GM23338 (cell line): ENCODE measurements at regions not wholly inside any gene's neighbourhood (a gene's known extent, or its start where the extent isn't known, plus 50 kb on each side); places are given as distances from the start of the nearest gene placed in this dataset.

Experiments
- ATAC-seq: fragments of 200-7000 bp; cut with Tn5 transposase; 3 replicates; pipeline ENCODE4 v1.9.1; 2020
- DNase-seq: peaks from one replicate; pipeline ENCODE4 v3.0.0-alpha.2; 2015; ENCODE audit warnings: low spot score
- H2AFZ ChIP-seq: fragments of 200-600 bp; sonication (generic); 2 replicates; pipeline ENCODE4 v1.8.0; 2016; ENCODE audit warnings: antibody characterized with exemption, mild to moderate bottlenecking, moderate library complexity
- H3F3A ChIP-seq: fragments of 200-600 bp; sonication (generic); replicated peaks from 2 replicates; pipeline ENCODE4 v1.8.0; 2017; ENCODE audit warnings: antibody characterized with exemption, mixed run types, low read depth
- H3K27ac ChIP-seq: fragments of 200-600 bp; sonication (generic); 2 replicates; pipeline ENCODE4 v1.6.1; 2016; ENCODE audit warnings: low read depth
- H3K27me3 ChIP-seq: fragments of 200-600 bp; sonication (generic); 2 replicates; pipeline ENCODE4 v1.8.0; 2016; ENCODE audit warnings: mild to moderate bottlenecking, mixed run types, moderate library complexity; ENCODE audit not compliant: insufficient read depth
- H3K36me3 ChIP-seq: fragments of 200-600 bp; sonication (generic); 2 replicates; pipeline ENCODE4 v1.8.0; 2016; ENCODE audit warnings: mild to moderate bottlenecking; ENCODE audit not compliant: insufficient read depth
- H3K4me1 ChIP-seq: fragments of 200-600 bp; sonication (generic); 2 replicates; pipeline ENCODE4 v1.8.0; 2016; ENCODE audit warnings: mild to moderate bottlenecking, moderate library complexity; ENCODE audit not compliant: insufficient read depth
- H3K4me2 ChIP-seq: fragments of 200-600 bp; sonication (generic); 2 replicates; pipeline ENCODE4 v1.7.1; 2017; ENCODE audit warnings: mixed run types
- H3K4me3 ChIP-seq: fragments of 200-600 bp; sonication (generic); 2 replicates; pipeline ENCODE4 v1.6.1; 2016; ENCODE audit warnings: mixed run types
- H3K79me2 ChIP-seq: fragments of 200-600 bp; sonication (generic); replicated peaks from 2 replicates; pipeline ENCODE4 v1.8.0; 2017; ENCODE audit warnings: mild to moderate bottlenecking; ENCODE audit not compliant: insufficient read depth
- H3K9me2 ChIP-seq: fragments of 200-600 bp; sonication (generic); 2 replicates; pipeline ENCODE4 v1.8.0; 2017; ENCODE audit not compliant: insufficient read depth
- H4K20me1 ChIP-seq: fragments of 200-600 bp; sonication (generic); replicated peaks from 2 replicates; pipeline ENCODE4 v1.8.0; 2017; ENCODE audit warnings: mild to moderate bottlenecking; ENCODE audit not compliant: insufficient read depth
- H3K27ac Mint-ChIP-seq: 2 replicates; pipeline ENCODE4 v1.8.0; 2020; ENCODE audit warnings: inconsistent platforms, mild to moderate bottlenecking, moderate library complexity, mixed read lengths
- H3K27me3 Mint-ChIP-seq: 3 replicates; pipeline ENCODE4 v1.8.0; 2022; ENCODE audit warnings: low read depth, mild to moderate bottlenecking, moderate library complexity, mixed read lengths, inconsistent platforms; ENCODE audit not compliant: insufficient read depth, poor library complexity
- H3K36me3 Mint-ChIP-seq: 3 replicates; pipeline ENCODE4 v1.8.0; 2021; ENCODE audit warnings: low read depth, mild to moderate bottlenecking, inconsistent platforms, moderate library complexity, mixed read lengths
- H3K4me1 Mint-ChIP-seq: 3 replicates; pipeline ENCODE4 v1.8.0; 2020; ENCODE audit warnings: mild to moderate bottlenecking, inconsistent platforms, mixed read lengths
- H3K4me3 Mint-ChIP-seq: 3 replicates; pipeline ENCODE4 v1.8.0; 2021; ENCODE audit warnings: moderate library complexity, mild to moderate bottlenecking, inconsistent platforms, mixed read lengths
- H3K9me3 Mint-ChIP-seq: 3 replicates; pipeline ENCODE4 v1.8.0; 2020; ENCODE audit warnings: moderate library complexity, mild to moderate bottlenecking, inconsistent platforms, mixed read lengths
- CREB1 ChIP-seq: fragments of 250-450 bp; sonication (Bioruptor Pico); IDR thresholded peaks from 2 replicates; pipeline ENCODE4 v1.5.0; 2020; ENCODE audit warnings: low read depth, mild to moderate bottlenecking, moderate library complexity
- EZH2phosphoT487 ChIP-seq: fragments of 200-600 bp; sonication (generic); IDR thresholded peaks from one replicate; pipeline ENCODE4 v1.8.1; 2018; ENCODE audit warnings: antibody characterized with exemption; ENCODE audit not compliant: unreplicated experiment
- JUNB ChIP-seq: IDR thresholded peaks from one replicate; pipeline ENCODE4 v1.6.1; 2016; ENCODE audit warnings: antibody characterized with exemption; ENCODE audit not compliant: unreplicated experiment
- NANOG ChIP-seq: IDR thresholded peaks from 2 replicates; pipeline ENCODE4 v1.6.1; 2016; ENCODE audit warnings: antibody characterized with exemption, borderline replicate concordance
- ZNF331 ChIP-seq: fragments of 250-450 bp; sonication (Bioruptor Pico); IDR thresholded peaks from 2 replicates; pipeline ENCODE4 v1.5.0; 2020; ENCODE audit warnings: low read depth, mild to moderate bottlenecking, moderate library complexity
- TF ChIP-seq, protein P1 (sequence below): IDR thresholded peaks from one replicate; pipeline ENCODE4 v1.6.1; 2018; ENCODE audit warnings: antibody characterized with exemption; ENCODE audit not compliant: unreplicated experiment
- TF ChIP-seq, protein P2 (sequence below), 2 experiments: fragments of 200-600 bp in 1 of 2; sonication (generic) in 1 of 2; conservative IDR thresholded peaks; 2 replicates each; pipeline versions ENCODE4 v1.5.1 to v1.6.1; 2016 to 2017; ENCODE audit warnings: antibody characterized with exemption in 2 of 2, low read depth in 2 of 2, mild to moderate bottlenecking in 2 of 2, moderate library complexity in 1 of 2

DNA sequence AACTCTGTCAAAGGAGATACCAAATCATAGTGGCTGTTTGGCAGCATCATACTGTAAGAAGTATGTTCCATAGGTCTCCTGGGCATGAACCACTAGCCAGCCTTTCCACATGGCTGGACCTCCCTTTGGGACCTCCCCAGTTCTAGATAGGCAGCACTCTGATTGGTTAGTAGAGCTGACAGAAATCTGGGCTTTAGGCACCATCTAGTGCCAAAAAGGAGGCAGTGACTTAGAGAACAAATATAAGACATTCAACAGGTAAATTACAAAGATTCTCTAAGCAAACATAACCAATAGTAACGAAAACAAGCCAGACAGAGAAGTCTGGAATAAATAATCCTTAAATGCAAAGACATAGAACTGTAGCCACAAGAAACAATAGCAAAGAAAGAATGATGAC is 148.0 kb upstream of the PDE3A start:
- peak; percentile 69 for DNase-seq
- peak; percentile 64 for ATAC-seq

DNA sequence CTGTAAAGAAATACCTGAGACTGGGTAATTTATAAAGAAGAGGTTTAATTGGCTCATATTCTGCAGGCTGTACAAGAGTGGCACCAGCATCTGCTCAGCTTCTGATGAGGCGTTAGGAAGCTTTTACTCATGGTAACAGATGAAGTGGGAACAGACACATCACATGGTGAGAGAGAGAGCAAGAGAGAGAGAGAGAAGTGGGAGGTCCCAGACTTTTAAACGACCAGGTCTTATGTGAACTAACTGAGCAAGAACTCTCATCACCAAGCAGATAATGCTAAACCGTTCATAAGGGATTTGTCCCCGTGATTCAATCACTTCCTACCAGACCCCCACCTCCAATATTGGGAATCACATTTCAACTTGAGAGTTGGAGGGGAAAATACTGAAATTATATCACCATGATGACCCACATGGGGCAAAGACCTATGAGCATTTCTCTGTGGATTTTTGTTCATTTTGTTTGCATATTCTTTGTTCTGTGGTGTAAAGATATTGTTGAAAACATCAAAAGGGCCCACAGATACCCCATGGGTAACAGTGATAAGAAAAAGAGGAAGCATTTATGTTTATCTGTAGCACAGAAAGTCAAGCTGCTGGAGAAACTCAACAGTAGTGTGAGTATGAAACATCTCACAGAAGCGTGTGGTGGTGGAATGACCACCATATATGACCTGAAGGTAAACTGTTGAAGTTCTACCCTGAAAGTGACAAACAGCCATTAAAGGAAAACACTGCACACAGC is 135.2 kb upstream of the PDE3A start:
- Mint-ChIP-seq H3K27ac (no peak overlapping the region), H3K4me3 (no peak overlapping the region), H3K9me3 (peaks cover 42% of the 10 kb centered on the region), H3K4me1 (no peaks in the 10 kb centered on the region), H3K27me3 (peaks cover 2% of the 10 kb centered on the region), H3K36me3 (peaks cover 25% of the 10 kb centered on the region)
- H3K4me3 ChIP-seq: no peak overlapping the region
- no peak for ATAC-seq
- peaks cover 9% of the 10 kb centered on the region; the same call in 1 of the 2 replicates for H3K36me3 ChIP-seq
- no peaks in the 10 kb centered on the region for H4K20me1 ChIP-seq
- no peaks in the 10 kb centered on the region for H3K4me1 ChIP-seq
- H3K9me2 ChIP-seq: no peaks in the 10 kb centered on the region
- H2AFZ ChIP-seq: no peak overlapping the region
- no peak overlapping the region for H3K4me2 ChIP-seq
- no peak for DNase-seq
- H3K27ac ChIP-seq: no peak overlapping the region
- no peaks in the 10 kb centered on the region for H3K27me3 ChIP-seq
- no peaks in the 10 kb centered on the region for H3K79me2 ChIP-seq
- H3F3A ChIP-seq: no peaks in the 10 kb centered on the region
- TF ChIP-seq, protein P1, sequence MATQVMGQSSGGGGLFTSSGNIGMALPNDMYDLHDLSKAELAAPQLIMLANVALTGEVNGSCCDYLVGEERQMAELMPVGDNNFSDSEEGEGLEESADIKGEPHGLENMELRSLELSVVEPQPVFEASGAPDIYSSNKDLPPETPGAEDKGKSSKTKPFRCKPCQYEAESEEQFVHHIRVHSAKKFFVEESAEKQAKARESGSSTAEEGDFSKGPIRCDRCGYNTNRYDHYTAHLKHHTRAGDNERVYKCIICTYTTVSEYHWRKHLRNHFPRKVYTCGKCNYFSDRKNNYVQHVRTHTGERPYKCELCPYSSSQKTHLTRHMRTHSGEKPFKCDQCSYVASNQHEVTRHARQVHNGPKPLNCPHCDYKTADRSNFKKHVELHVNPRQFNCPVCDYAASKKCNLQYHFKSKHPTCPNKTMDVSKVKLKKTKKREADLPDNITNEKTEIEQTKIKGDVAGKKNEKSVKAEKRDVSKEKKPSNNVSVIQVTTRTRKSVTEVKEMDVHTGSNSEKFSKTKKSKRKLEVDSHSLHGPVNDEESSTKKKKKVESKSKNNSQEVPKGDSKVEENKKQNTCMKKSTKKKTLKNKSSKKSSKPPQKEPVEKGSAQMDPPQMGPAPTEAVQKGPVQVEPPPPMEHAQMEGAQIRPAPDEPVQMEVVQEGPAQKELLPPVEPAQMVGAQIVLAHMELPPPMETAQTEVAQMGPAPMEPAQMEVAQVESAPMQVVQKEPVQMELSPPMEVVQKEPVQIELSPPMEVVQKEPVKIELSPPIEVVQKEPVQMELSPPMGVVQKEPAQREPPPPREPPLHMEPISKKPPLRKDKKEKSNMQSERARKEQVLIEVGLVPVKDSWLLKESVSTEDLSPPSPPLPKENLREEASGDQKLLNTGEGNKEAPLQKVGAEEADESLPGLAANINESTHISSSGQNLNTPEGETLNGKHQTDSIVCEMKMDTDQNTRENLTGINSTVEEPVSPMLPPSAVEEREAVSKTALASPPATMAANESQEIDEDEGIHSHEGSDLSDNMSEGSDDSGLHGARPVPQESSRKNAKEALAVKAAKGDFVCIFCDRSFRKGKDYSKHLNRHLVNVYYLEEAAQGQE: no peak
- TF ChIP-seq, protein P2, sequence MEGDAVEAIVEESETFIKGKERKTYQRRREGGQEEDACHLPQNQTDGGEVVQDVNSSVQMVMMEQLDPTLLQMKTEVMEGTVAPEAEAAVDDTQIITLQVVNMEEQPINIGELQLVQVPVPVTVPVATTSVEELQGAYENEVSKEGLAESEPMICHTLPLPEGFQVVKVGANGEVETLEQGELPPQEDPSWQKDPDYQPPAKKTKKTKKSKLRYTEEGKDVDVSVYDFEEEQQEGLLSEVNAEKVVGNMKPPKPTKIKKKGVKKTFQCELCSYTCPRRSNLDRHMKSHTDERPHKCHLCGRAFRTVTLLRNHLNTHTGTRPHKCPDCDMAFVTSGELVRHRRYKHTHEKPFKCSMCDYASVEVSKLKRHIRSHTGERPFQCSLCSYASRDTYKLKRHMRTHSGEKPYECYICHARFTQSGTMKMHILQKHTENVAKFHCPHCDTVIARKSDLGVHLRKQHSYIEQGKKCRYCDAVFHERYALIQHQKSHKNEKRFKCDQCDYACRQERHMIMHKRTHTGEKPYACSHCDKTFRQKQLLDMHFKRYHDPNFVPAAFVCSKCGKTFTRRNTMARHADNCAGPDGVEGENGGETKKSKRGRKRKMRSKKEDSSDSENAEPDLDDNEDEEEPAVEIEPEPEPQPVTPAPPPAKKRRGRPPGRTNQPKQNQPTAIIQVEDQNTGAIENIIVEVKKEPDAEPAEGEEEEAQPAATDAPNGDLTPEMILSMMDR (conservative IDR thresholded peaks at IDR 0.05; ENCODE audit: low read depth in 2 of 2): no peak
- no peak for TF ChIP-seq JUNB
- no peak for TF ChIP-seq ZNF331 (CRISPR knock-in tag)
- TF ChIP-seq NANOG: no peak
- no peak for TF ChIP-seq CREB1 (CRISPR knock-in tag)
- TF ChIP-seq EZH2phosphoT487: no peak

More for the DNA sequence above, 148.0 kb upstream of the PDE3A start:
- H3K4me1 ChIP-seq: no peaks in the 10 kb centered on the region
- no peaks in the 10 kb centered on the region for H3K79me2 ChIP-seq
- H3K4me2 ChIP-seq: no peak overlapping the region
- 0 out of 2 replicates have a peak overlapping the region, but pooled peaks have one; percentile 19 for H2AFZ ChIP-seq
- H4K20me1 ChIP-seq: no peaks in the 10 kb centered on the region
- Mint-ChIP-seq H3K27me3 (no peaks in the 10 kb centered on the region), H3K36me3 (no peaks in the 10 kb centered on the region), H3K27ac (no peak overlapping the region), H3K4me1 (no peaks in the 10 kb centered on the region), H3K4me3 (no peak overlapping the region), H3K9me3 (peaks cover 6% of the 10 kb centered on the region; the same call in 2 of the 3 replicates)
- H3K27ac ChIP-seq: no peak overlapping the region
- H3F3A ChIP-seq: no peaks in the 10 kb centered on the region
- TF ChIP-seq, protein P2 (conservative IDR thresholded peaks at IDR 0.05; ENCODE audit: low read depth in 2 of 2): peak; percentile 62 to 72
- no peak for TF ChIP-seq ZNF331 (CRISPR knock-in tag)
- H3K9me2 ChIP-seq: no peaks in the 10 kb centered on the region
- no peak overlapping the region for H3K4me3 ChIP-seq
- H3K27me3 ChIP-seq: no peaks in the 10 kb centered on the region
- no peaks in the 10 kb centered on the region for H3K36me3 ChIP-seq
